IMR-90 (cell line): ENCODE measurements at regions not wholly inside any gene's neighbourhood (a gene's known extent, or its start where the extent isn't known, plus 50 kb on each side); places are given as distances from the start of the nearest gene placed in this dataset.

Source experiments
- ATAC-seq: fragments of 200-7000 bp; cut with Tn5 transposase; 2 replicates; pipeline ENCODE4 v1.9.1; 2020; ENCODE audit warnings: low read depth, mild to moderate bottlenecking, moderate library complexity
- BruUV-seq: library from RNA; stranded (reverse); fragments of 400-500 nt; replicated peaks from 2 replicates; lab custom pipeline; 2021; lab: Mats Ljungman, UMichigan
- CTCF ChIA-PET: fragments of 300-600 bp; formaldehyde crosslinking; extraction: SDS; loops from one replicate; lab custom pipeline; 2021; ENCODE audit warnings: antibody characterized with exemption; lab: Yijun Ruan, JAX
- POLR2A ChIA-PET: fragments of 300-600 bp; sonication (Branson Sonifier 250); formaldehyde crosslinking; loops from one replicate; lab custom pipeline; 2022; ENCODE audit warnings: antibody characterized with exemption; ENCODE audit not compliant: unreplicated experiment; lab: Charles Lee
- DNase-seq: peaks from one replicate; pipeline ENCODE4 v3.0.0; 2013
- H2AFZ ChIP-seq: replicated peaks from 2 replicates; pipeline ENCODE3; 2013; ENCODE audit warnings: low read length, mild to moderate bottlenecking; ENCODE audit not compliant: poor library complexity
- H2AK5ac ChIP-seq: 2 replicates; pipeline ENCODE4 v1.6.1; 2013; ENCODE audit warnings: low read depth, low read length, inconsistent platforms
- H2AK9ac ChIP-seq: replicated peaks from 2 replicates; pipeline ENCODE3; 2013; ENCODE audit warnings: mild to moderate bottlenecking, low read depth, low read length, moderate library complexity; ENCODE audit not compliant: poor library complexity
- H2BK120ac ChIP-seq: 2 replicates; pipeline ENCODE4 v1.6.1; 2013; ENCODE audit warnings: low read depth, low read length, inconsistent platforms
- H2BK15ac ChIP-seq: 3 replicates; pipeline ENCODE4 v1.6.1; 2013; ENCODE audit warnings: low read depth, low read length, inconsistent platforms
- H2BK20ac ChIP-seq: 2 replicates; pipeline ENCODE4 v1.6.1; 2013; ENCODE audit warnings: low read depth, mild to moderate bottlenecking, inconsistent platforms, low read length, moderate library complexity
- H2BK5ac ChIP-seq: 2 replicates; pipeline ENCODE4 v1.6.1; 2013; ENCODE audit warnings: mild to moderate bottlenecking, low read depth, low read length, inconsistent platforms; ENCODE audit not compliant: poor library complexity, severe bottlenecking
- H3K14ac ChIP-seq: replicated peaks from 2 replicates; pipeline ENCODE4 v1.6.1; 2013; ENCODE audit warnings: low read depth, low read length, inconsistent platforms
- H3K18ac ChIP-seq: 2 replicates; pipeline ENCODE4 v1.6.1; 2013; ENCODE audit warnings: low read depth, low read length, control low read depth
- H3K23ac ChIP-seq: 2 replicates; pipeline ENCODE4 v1.6.1; 2013; ENCODE audit warnings: low read depth, low read length, inconsistent platforms
- H3K27ac ChIP-seq: 2 replicates; pipeline ENCODE4 v1.5.1; 2013; ENCODE audit warnings: mild to moderate bottlenecking, control low read depth, low read length; ENCODE audit not compliant: insufficient read depth
- H3K27me3 ChIP-seq: 2 replicates; pipeline ENCODE4 v1.6.1; 2013; ENCODE audit warnings: low read length; ENCODE audit not compliant: control insufficient read depth, insufficient read depth
- H3K36me3 ChIP-seq: 2 replicates; pipeline ENCODE4 v1.6.1; 2013; ENCODE audit warnings: low read length, mixed read lengths; ENCODE audit not compliant: control insufficient read depth, insufficient read depth
- H3K4ac ChIP-seq: 2 replicates; pipeline ENCODE4 v1.6.1; 2013; ENCODE audit warnings: low read depth, low read length, inconsistent platforms
- H3K4me1 ChIP-seq: 2 replicates; pipeline ENCODE4 v1.6.1; 2013; ENCODE audit warnings: low read length, mixed read lengths; ENCODE audit not compliant: control insufficient read depth, insufficient read depth
- H3K4me2 ChIP-seq: 2 replicates; pipeline ENCODE4 v1.6.1; 2013; ENCODE audit warnings: low read depth, mild to moderate bottlenecking, control low read depth, low read length, moderate library complexity
- H3K4me3 ChIP-seq: 2 replicates; pipeline ENCODE4 v1.5.1; 2013; ENCODE audit warnings: low read depth, mild to moderate bottlenecking, control low read depth, low read length, moderate library complexity; ENCODE audit not compliant: insufficient read depth
- H3K56ac ChIP-seq: 2 replicates; pipeline ENCODE4 v1.6.1; 2013; ENCODE audit warnings: low read length, inconsistent platforms; ENCODE audit not compliant: insufficient read depth; ENCODE audit errors: extremely low read depth
- H3K79me1 ChIP-seq, 2 experiments: 2 replicates each; pipeline ENCODE4 v1.6.1; 2013; ENCODE audit warnings: low read length in 2 of 2, inconsistent platforms in 1 of 2, low read depth in 1 of 2
- H3K9ac ChIP-seq: 2 replicates; pipeline ENCODE4 v1.6.1; 2013; ENCODE audit warnings: low read depth, low read length, control low read depth
- H3K9me1 ChIP-seq: 2 replicates; pipeline ENCODE4 v1.6.1; 2013; ENCODE audit warnings: low read length, inconsistent platforms; ENCODE audit not compliant: insufficient read depth
- H3K9me3 ChIP-seq: 2 replicates; pipeline ENCODE4 v1.6.1; 2013; ENCODE audit warnings: low read length; ENCODE audit not compliant: control insufficient read depth, insufficient read depth
- H4K20me1 ChIP-seq: 2 replicates; pipeline ENCODE4 v1.6.1; 2013; ENCODE audit warnings: low read length, inconsistent platforms; ENCODE audit not compliant: insufficient read depth
- H4K5ac ChIP-seq: 2 replicates; pipeline ENCODE4 v1.6.1; 2013; ENCODE audit warnings: mild to moderate bottlenecking, low read depth, low read length, control low read depth
- H4K8ac ChIP-seq, 2 experiments: 2 replicates each; pipeline ENCODE4 v1.6.1; 2013; ENCODE audit warnings: low read depth in 2 of 2, low read length in 2 of 2, control low read depth in 1 of 2, inconsistent platforms in 1 of 2
- H4K91ac ChIP-seq: 2 replicates; pipeline ENCODE4 v1.6.1; 2013; ENCODE audit warnings: low read depth, low read length, inconsistent platforms; ENCODE audit not compliant: insufficient read depth
- MXI1 ChIP-seq: IDR thresholded peaks from 2 replicates; pipeline ENCODE4 v1.6.1; 2012; ENCODE audit warnings: low read depth, mild to moderate bottlenecking, low read length, moderate library complexity, borderline replicate concordance
- SMC3 ChIP-seq: fragments of 150-350 bp; IDR thresholded peaks from 2 replicates; pipeline ENCODE4 v1.6.1; 2016; ENCODE audit warnings: low read depth, mild to moderate bottlenecking, antibody characterized with exemption, low read length, moderate library complexity
- WGBS, 2 experiments: methylation state at CpG; one replicate each; pipeline versions ENCODE4 v1.1.5 to v1.1.7; 2013; ENCODE audit warnings: missing lambda C conversion rate in 2 of 2; ENCODE audit not compliant: insufficient read length in 1 of 2; ENCODE audit errors: extremely low coverage in 2 of 2; 5-methylcytosine and 5-hydroxymethylcytosine counted together
- dilution Hi-C: fragments of 300-500 bp; cut with HindIII; formaldehyde crosslinking; loops from one replicate; pipeline ENCODE4 v1.14.3; 2018; ENCODE audit warnings: low sequenced_read_pairs; ENCODE audit not compliant: unreplicated experiment
- in situ Hi-C: fragments of 300-500 bp; cut with MboI; formaldehyde crosslinking; loops from 3 replicates; pipeline ENCODE4 v1.14.3; 2019; ENCODE audit warnings: low sequenced_read_pairs, inconsistent platforms, mixed read lengths
- intact Hi-C: fragments of 100-400 bp; cut with micrococcal nuclease; formaldehyde crosslinking; loops from 2 replicates; pipeline ENCODE4 v1.10.0; 2022

GRCh38 chr2:58709274-58709673, 468.1 kb upstream of the FANCL start:
- no peak for TF ChIP-seq MXI1
- TF ChIP-seq SMC3: no peak
- dilution Hi-C loops (no loop called here), in situ Hi-C loops (no loop called here), intact Hi-C loops (no loop called here)
- Histone ChIP-seq H3K9me1 (no peaks in the 10 kb centered on the region), H3K4ac (no peak overlapping the region), H2AK5ac (no peak overlapping the region), H2BK20ac (no peak overlapping the region), H3K27ac (no peak overlapping the region), H3K36me3 (no peaks in the 10 kb centered on the region), H3K14ac (no peak overlapping the region), H3K9me3 (no peaks in the 10 kb centered on the region), H3K9ac (no peak overlapping the region), H2BK15ac (no peak overlapping the region), H4K5ac (no peak overlapping the region), H3K4me1 (no peaks in the 10 kb centered on the region), H2AK9ac (no peak overlapping the region), H4K8ac (no peak overlapping the region), H2BK5ac (no peak overlapping the region), H3K56ac (no peak overlapping the region), H3K79me1 (no peaks in the 10 kb centered on the region), H3K23ac (no peak overlapping the region), H2BK120ac (no peak overlapping the region), H3K4me2 (no peak overlapping the region), H4K91ac (no peak overlapping the region), H4K20me1 (no peaks in the 10 kb centered on the region), H2AFZ (no peak overlapping the region), H3K18ac (no peak overlapping the region), H3K27me3 (no peaks in the 10 kb centered on the region), H3K4me3 (no peak overlapping the region)
- no peak for ATAC-seq
- ChIA-PET POLR2A (no interaction called here), CTCF (interaction anchor here (1.4 kb wide), 1 partner anchor 12 kb away, joined by 4 read pairs; no protein-coding TSS in a partner anchor)
- WGBS, 2 experiments: no CpG with 5 or more reads among the region's 4 CpGs
- BruUV-seq: no TSS peak
- no peak for DNase-seq
